ENCODE measurements at regions not wholly inside any gene's neighbourhood (a gene's known extent, or its start where the extent isn't known, plus 50 kb on each side); places are given as distances from the start of the nearest gene placed in this dataset.
"Not testable (repeated sequence)": the region's sequence is repeated elsewhere in the genome, so short reads cannot be mapped to it uniquely, and the experiment has no call there.

GRCh38 chr3:6455031-6455430, 405.9 kb upstream of the GRM7 start:
- no peak for DNase-seq

- DNase-seq = no peak
These were observed 393.7 kb upstream of the GRM7 start for GRCh38 chr3:6467186-6467585.

GRCh38 chr3:6468589-6468988, 392.3 kb upstream of the GRM7 start:
- no peak for DNase-seq

GRCh38 chr3:6471744-6472143, 389.2 kb upstream of the GRM7 start:
- no peak for DNase-seq

- DNase-seq = not testable (repeated sequence)
These were observed 370.2 kb upstream of the GRM7 start for GRCh38 chr3:6490487-6491327.

- no peak for DNase-seq
These were observed 369.1 kb upstream of the GRM7 start for GRCh38 chr3:6491768-6492167.

GRCh38 chr3:6492306-6492705, 368.6 kb upstream of the GRM7 start:
- DNase-seq = no peak

GRCh38 chr3:6498944-6499343, 362.0 kb upstream of the GRM7 start:
- DNase-seq = not testable (repeated sequence)

GRCh38 chr3:6504347-6504746, 356.6 kb upstream of the GRM7 start:
- no peak for DNase-seq

GRCh38 chr3:6504834-6505233, 356.1 kb upstream of the GRM7 start:
- DNase-seq = no peak

GRCh38 chr3:6508410-6508759, 352.5 kb upstream of the GRM7 start:
- DNase-seq = no peak

- DNase-seq = no peak
These were observed 351.3 kb upstream of the GRM7 start for GRCh38 chr3:6509576-6509975.

- DNase-seq = no peak
These were observed 350.2 kb upstream of the GRM7 start for GRCh38 chr3:6510713-6511112.

- DNase-seq = no peak
These were observed 348.6 kb upstream of the GRM7 start for GRCh38 chr3:6512172-6512800.

- no peak for DNase-seq
These were observed 344.8 kb upstream of the GRM7 start for GRCh38 chr3:6516143-6516542.

- DNase-seq = no peak
These were observed 344.2 kb upstream of the GRM7 start for GRCh38 chr3:6516694-6517093.

- DNase-seq = no peak
These were observed 342.1 kb upstream of the GRM7 start for GRCh38 chr3:6518709-6519345.

GRCh38 chr3:6521369-6522113, 339.4 kb upstream of the GRM7 start:
- DNase-seq = no peak

- DNase-seq = no peak
These were observed 338.7 kb upstream of the GRM7 start for GRCh38 chr3:6522191-6522590.

GRCh38 chr3:6523043-6523442, 337.9 kb upstream of the GRM7 start:
- no peak for DNase-seq

GRCh38 chr3:6524479-6524878, 336.4 kb upstream of the GRM7 start:
- DNase-seq = no peak

- DNase-seq = no peak
These were observed 334.6 kb upstream of the GRM7 start for GRCh38 chr3:6526321-6526720.

GRCh38 chr3:6526861-6527260, 334.1 kb upstream of the GRM7 start:
- DNase-seq = no peak

Measured in GOT3 (cell line).